ENCODE measurements at regions not wholly inside any gene's neighbourhood (a gene's known extent, or its start where the extent isn't known, plus 50 kb on each side); places are given as distances from the start of the nearest gene placed in this dataset.
"Not testable (repeated sequence)": the region's sequence is repeated elsewhere in the genome, so short reads cannot be mapped to it uniquely, and the experiment has no call there.

GRCh38 chr3:164018500-164018899 is 1059.8 kb downstream of the SI start:
- POLR2A ChIA-PET, result no interaction called here
- Histone ChIP-seq H3K27ac (ENCODE audit: extremely low read depth, low read depth, low read length) (no peak overlapping the region), H3K36me3 (ENCODE audit: control insufficient read depth in 2 of 2, insufficient read depth in 1 of 2, low read length in 2 of 2) (no peaks in the 10 kb centered on the region), H3K9me3 (ENCODE audit: control insufficient read depth, insufficient read depth, low read depth, low read length) (no peaks in the 10 kb centered on the region), H3K4me1 (ENCODE audit: control insufficient read depth, insufficient read depth, low read length) (no peaks in the 10 kb centered on the region), H3K4me3 (ENCODE audit: low read depth, low read length) (no peak overlapping the region)
- CTCF ChIA-PET, result interaction anchor here (0.6 to 0.8 kb wide), 2 partner anchors 16 to 167 kb away, joined by 3 read pairs; no protein-coding TSS in a partner anchor
- TF ChIP-seq ZNF366 (tag by site-specific recombination; conservative IDR thresholded peaks at IDR 0.05) (no peak), ZNF664 (tag by site-specific recombination; IDR thresholded peaks at IDR 0.05) (no peak), ZNF658 (tag by site-specific recombination; IDR thresholded peaks at IDR 0.05) (no peak), ZNF202 (tag by site-specific recombination; IDR thresholded peaks at IDR 0.05; ENCODE audit: borderline replicate concordance) (no peak)

- Histone ChIP-seq H3K9me3 (ENCODE audit: control insufficient read depth, insufficient read depth, low read depth, low read length) (no peaks in the 10 kb centered on the region), H3K4me1 (ENCODE audit: control insufficient read depth, insufficient read depth, low read length) (no peaks in the 10 kb centered on the region), H3K27ac (ENCODE audit: extremely low read depth, low read depth, low read length) (no peak overlapping the region), H3K36me3 (ENCODE audit: control insufficient read depth in 2 of 2, insufficient read depth in 1 of 2, low read length in 2 of 2) (no peaks in the 10 kb centered on the region), H3K4me3 (ENCODE audit: low read depth, low read length) (no peak overlapping the region)
- no peak for TF ChIP-seq HOXD13 (CRISPR knock-in tag; IDR thresholded peaks at IDR 0.05; ENCODE audit: borderline replicate concordance)
- TF ChIP-seq WT1 (tag by site-specific recombination; IDR thresholded peaks at IDR 0.05), result no peak
- no peak for TF ChIP-seq ZNF513 (tag by site-specific recombination; IDR thresholded peaks at IDR 0.05)
- TF ChIP-seq KLF1 (tag by site-specific recombination; IDR thresholded peaks at IDR 0.05), result no peak
- TF ChIP-seq ATF2 (tag by site-specific recombination; IDR thresholded peaks at IDR 0.05; ENCODE audit: low read depth), result no peak
- no peak for TF ChIP-seq ZNF398 (tag by site-specific recombination; IDR thresholded peaks at IDR 0.05)
- ChIA-PET CTCF (no interaction called here), POLR2A (no interaction called here)
Observed at GRCh38 chr3:164007765-164008164, 1070.5 kb downstream of the SI start.

GRCh38 chr3:164004205-164004604 is 1074.1 kb downstream of the SI start:
- ChIA-PET CTCF (no interaction called here), POLR2A (no interaction called here)
- no peak for TF ChIP-seq ZNF596 (tag by site-specific recombination; IDR thresholded peaks at IDR 0.05)
- TF ChIP-seq ZNF366 (tag by site-specific recombination; conservative IDR thresholded peaks at IDR 0.05), result no peak
- TF ChIP-seq ZNF354C (tag by site-specific recombination; IDR thresholded peaks at IDR 0.05; ENCODE audit: borderline replicate concordance, low read depth), result no peak
- TF ChIP-seq CTCF (tag by site-specific recombination; IDR thresholded peaks at IDR 0.05), result no peak
- H3K4me3 ChIP-seq (ENCODE audit: low read depth, low read length), result no peak overlapping the region
- H3K36me3 ChIP-seq (ENCODE audit: control insufficient read depth in 2 of 2, insufficient read depth in 1 of 2, low read length in 2 of 2), result no peaks in the 10 kb centered on the region
- no peak overlapping the region for H3K27ac ChIP-seq (ENCODE audit: extremely low read depth, low read depth, low read length)
- no peaks in the 10 kb centered on the region for H3K4me1 ChIP-seq (ENCODE audit: control insufficient read depth, insufficient read depth, low read length)
- H3K9me3 ChIP-seq (ENCODE audit: control insufficient read depth, insufficient read depth, low read depth, low read length), result no peaks in the 10 kb centered on the region

GRCh38 chr3:164003016-164003415 is 1075.3 kb downstream of the SI start:
- H3K4me1 ChIP-seq (ENCODE audit: control insufficient read depth, insufficient read depth, low read length); H3K36me3 ChIP-seq (ENCODE audit: control insufficient read depth in 2 of 2, insufficient read depth in 1 of 2, low read length in 2 of 2); H3K4me3 ChIP-seq (ENCODE audit: low read depth, low read length); H3K9me3 ChIP-seq (ENCODE audit: control insufficient read depth, insufficient read depth, low read depth, low read length); H3K27ac ChIP-seq (ENCODE audit: extremely low read depth, low read depth, low read length); POLR2A ChIA-PET: not testable (repeated sequence)
- CTCF ChIA-PET, result interaction anchor here (0.6 kb wide), 1 partner anchor 242 kb away, joined by 3 read pairs; no protein-coding TSS in a partner anchor

Data from HEK293 (cell line).